B cell (primary cell): ENCODE measurements at regions not wholly inside any gene's neighbourhood (a gene's known extent, or its start where the extent isn't known, plus 50 kb on each side); places are given as distances from the start of the nearest gene placed in this dataset.
"Not testable (repeated sequence)": the region's sequence is repeated elsewhere in the genome, so short reads cannot be mapped to it uniquely, and the experiment has no call there.

Experiments
- ATAC-seq: fragments of 200-7000 bp; cut with Tn5 transposase; one replicate; pipeline ENCODE4 v1.10.0; 2021; ENCODE audit warnings: low read depth, mild to moderate bottlenecking, moderate number of reproducible peaks, moderate library complexity
- CTCF ChIA-PET: fragments of 350-600 bp; sonication (Branson Sonifier 250); formaldehyde crosslinking; loops from one replicate; lab custom pipeline; 2021; ENCODE audit warnings: antibody characterized with exemption, inconsistent platforms; lab: Charles Lee
- POLR2A ChIA-PET: fragments of 350-600 bp; sonication (Branson Sonifier 250); formaldehyde crosslinking; loops from one replicate; lab custom pipeline; 2021; ENCODE audit warnings: antibody characterized with exemption; lab: Charles Lee
- DNase-seq: peaks from one replicate; pipeline ENCODE4 v3.0.0; 2013
- H2AFZ ChIP-seq: 2 replicates; pipeline ENCODE4 v1.6.1; 2012; ENCODE audit warnings: mild to moderate bottlenecking, low read depth, low read length; ENCODE audit not compliant: insufficient read depth, poor library complexity, severe bottlenecking
- H3K27ac ChIP-seq, 2 donors: 1 replicate in 1 of 2; 2 replicates in 1 of 2; pipeline ENCODE4 v1.5.1; 2012 to 2013; ENCODE audit warnings: low read length in 2 of 2, mild to moderate bottlenecking in 2 of 2, moderate library complexity in 1 of 2
- H3K27me3 ChIP-seq, 4 experiments: fragments of 200-600 bp in 1 of 4; sonication (generic) in 1 of 4; replicated peaks in 1 of 4; 1 replicate in 2 of 4; 2 replicates in 2 of 4; pipeline versions ENCODE4 v1.6.1 to v1.7.0; 2013 to 2016; ENCODE audit warnings: low read length in 3 of 4, mild to moderate bottlenecking in 2 of 4, mixed read lengths in 1 of 4, moderate library complexity in 1 of 4; ENCODE audit not compliant: insufficient read depth in 4 of 4, control insufficient read depth in 3 of 4; ENCODE audit errors: control extremely low read depth in 1 of 4
- H3K36me3 ChIP-seq, 2 experiments: replicated peaks in 1 of 2; 1 replicate in 1 of 2; 2 replicates in 1 of 2; pipeline versions ENCODE4 v1.6.1 to v1.7.1; 2013; ENCODE audit warnings: low read length in 1 of 2; ENCODE audit not compliant: insufficient read depth in 2 of 2, control insufficient read depth in 1 of 2; ENCODE audit errors: control extremely low read depth in 1 of 2, extremely low read depth in 1 of 2
- H3K4me1 ChIP-seq, 2 donors: fragments of 200-600 bp in 1 of 2; sonication (generic) in 1 of 2; 1 replicate in 1 of 2; 2 replicates in 1 of 2; pipeline versions ENCODE4 v1.5.1 to v1.6.1; 2013 to 2017; ENCODE audit warnings: low read length in 2 of 2; ENCODE audit not compliant: control insufficient read depth in 2 of 2, insufficient read depth in 2 of 2
- H3K4me2 ChIP-seq: replicated peaks from 2 replicates; pipeline ENCODE3; 2012; ENCODE audit warnings: mild to moderate bottlenecking, low read depth, low read length; ENCODE audit not compliant: poor library complexity, severe bottlenecking
- H3K4me3 ChIP-seq, 5 experiments: fragments of 200-600 bp in 1 of 5; sonication (generic) in 1 of 5; 1 replicate in 3 of 5; 2 replicates in 2 of 5; pipeline versions ENCODE4 v1.5.1 to v1.7.0; 2011 to 2016; ENCODE audit warnings: low read length in 4 of 5, mild to moderate bottlenecking in 4 of 5, low read depth in 2 of 5, control low read depth in 1 of 5, moderate library complexity in 1 of 5; ENCODE audit not compliant: insufficient read depth in 1 of 5; ENCODE audit errors: control extremely low read depth in 1 of 5, extremely low read depth in 1 of 5
- H3K79me2 ChIP-seq: fragments of 200-600 bp; sonication (generic); one replicate; pipeline ENCODE4 v1.6.0; 2016; ENCODE audit warnings: low read length; ENCODE audit not compliant: control insufficient read depth, insufficient read depth
- H3K9ac ChIP-seq: fragments of 200-600 bp; sonication (generic); 2 replicates; pipeline ENCODE4 v1.6.1; 2017; ENCODE audit warnings: mild to moderate bottlenecking, low read length, moderate library complexity
- H3K9me3 ChIP-seq, 3 donors: one replicate each; pipeline versions ENCODE4 v1.6.1 to v1.7.1; 2013; ENCODE audit warnings: low read length in 2 of 3; ENCODE audit not compliant: control insufficient read depth in 2 of 3, insufficient read depth in 1 of 3; ENCODE audit errors: control extremely low read depth in 1 of 3
- H4K20me1 ChIP-seq: 2 replicates; pipeline ENCODE4 v1.6.0; 2012; ENCODE audit warnings: mild to moderate bottlenecking, low read length; ENCODE audit not compliant: insufficient read depth, control insufficient read depth, poor library complexity, severe bottlenecking
- H3K27ac Mint-ChIP-seq: one replicate; pipeline ENCODE4 v1.8.0; 2021; ENCODE audit warnings: mixed read lengths
- H3K27me3 Mint-ChIP-seq: one replicate; pipeline ENCODE4 v1.8.0; 2021; ENCODE audit warnings: mixed read lengths
- H3K4me1 Mint-ChIP-seq: one replicate; pipeline ENCODE4 v1.8.0; 2021; ENCODE audit warnings: mixed read lengths
- H3K4me3 Mint-ChIP-seq: one replicate; pipeline ENCODE4 v1.8.0; 2021; ENCODE audit warnings: mixed read lengths
- H3K9me3 Mint-ChIP-seq: one replicate; pipeline ENCODE4 v1.8.0; 2022; ENCODE audit warnings: mixed read lengths; ENCODE audit not compliant: insufficient read depth
- CTCF ChIP-seq: fragments of 200-600 bp; IDR thresholded peaks from one replicate; pipeline ENCODE4 v1.8.0; 2022; ENCODE audit warnings: antibody characterized with exemption, mild to moderate bottlenecking
- EZH2 ChIP-seq: IDR thresholded peaks from 2 replicates; pipeline ENCODE4 v1.6.1; 2012; ENCODE audit warnings: borderline replicate concordance, low read depth, mild to moderate bottlenecking, moderate library complexity, low read length; ENCODE audit not compliant: insufficient read depth, poor library complexity, severe bottlenecking
- WGBS: methylation state at CpG from one replicate; pipeline ENCODE4 v1.1.5; 2013; ENCODE audit warnings: missing lambda C conversion rate; ENCODE audit not compliant: insufficient coverage; 5-methylcytosine and 5-hydroxymethylcytosine counted together
- intact Hi-C: fragments of 100-400 bp; cut with micrococcal nuclease; formaldehyde crosslinking; loops from one replicate; pipeline ENCODE4 v1.10.0; 2022

GRCh38 chrY:13907736-13908135 lies 78.5 kb downstream of the VCY start:
- H3K9me3 Mint-ChIP-seq = no peaks in the 10 kb centered on the region
- H3K27ac Mint-ChIP-seq = no peak overlapping the region
- intact Hi-C loops = no loop called here
- no peak for ATAC-seq
- TF ChIP-seq CTCF (no peak), EZH2 (no peak)
- no peak overlapping the region for H3K27ac ChIP-seq
- no peak overlapping the region for H3K4me3 ChIP-seq
- H3K9me3 ChIP-seq = peaks cover 0 to 5% (median 0%) of the 10 kb centered on the region in 3 donors
- CTCF ChIA-PET = no interaction called here
- no peaks in the 10 kb centered on the region for H3K79me2 ChIP-seq
- no peak overlapping the region for H3K4me3 Mint-ChIP-seq
- POLR2A ChIA-PET = no interaction called here
- no peaks in the 10 kb centered on the region for H3K4me1 ChIP-seq
- no peaks in the 10 kb centered on the region for H3K27me3 Mint-ChIP-seq
- no peaks in the 10 kb centered on the region for H3K4me1 Mint-ChIP-seq
- H3K4me2 ChIP-seq = no peak overlapping the region
- H3K36me3 ChIP-seq = no peaks in the 10 kb centered on the region
- H4K20me1 ChIP-seq = no peaks in the 10 kb centered on the region
- DNase-seq = no peak
- H2AFZ ChIP-seq = no peak overlapping the region
- no peak overlapping the region for H3K9ac ChIP-seq
- no peaks in the 10 kb centered on the region for H3K27me3 ChIP-seq

- no CpG with 5 or more reads among the region's 2 CpGs for WGBS
- H3K4me1 Mint-ChIP-seq, H3K4me2 ChIP-seq, H4K20me1 ChIP-seq, H3K27ac Mint-ChIP-seq, H3K4me1 ChIP-seq, H2AFZ ChIP-seq, H3K4me3 ChIP-seq, H3K9ac ChIP-seq, H3K79me2 ChIP-seq, H3K27ac ChIP-seq, POLR2A ChIA-PET, H3K4me3 Mint-ChIP-seq, H3K27me3 Mint-ChIP-seq, H3K27me3 ChIP-seq, CTCF ChIA-PET, H3K36me3 ChIP-seq, intact Hi-C loops, H3K9me3 Mint-ChIP-seq, DNase-seq, ATAC-seq, H3K9me3 ChIP-seq: not testable (repeated sequence)
Observed at GRCh38 chrY:13930436-13930835, 55.8 kb downstream of the VCY start.
